HT1080 (cell line): ENCODE measurements at regions not wholly inside any gene's neighbourhood (a gene's known extent, or its start where the extent isn't known, plus 50 kb on each side); places are given as distances from the start of the nearest gene placed in this dataset.
"Not testable (repeated sequence)": the region's sequence is repeated elsewhere in the genome, so short reads cannot be mapped to it uniquely, and the experiment has no call there.

Experiments used
- DNase-seq: peaks from one replicate; pipeline ENCODE4 v3.0.0-alpha.2; 2015; ENCODE audit warnings: low read depth

DNA sequence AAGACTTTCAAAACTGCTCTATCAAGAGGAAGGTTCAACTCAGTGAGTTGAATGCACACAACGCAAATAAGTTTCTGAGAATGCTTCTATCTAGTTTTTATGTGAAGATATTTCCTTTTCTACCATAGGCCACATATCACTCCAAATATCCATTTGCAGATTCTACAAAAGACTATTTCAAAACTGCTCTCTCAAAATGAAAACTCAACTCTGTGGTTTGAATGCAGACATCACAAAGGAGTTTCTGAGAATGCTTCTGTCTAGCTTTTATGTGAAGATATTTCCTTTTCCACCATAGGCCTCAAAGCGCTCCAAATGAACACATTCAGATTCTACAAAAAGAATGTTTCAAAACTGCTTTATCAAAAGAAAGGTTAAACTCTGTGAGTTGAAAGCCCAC, 1093.1 kb upstream of the DEFB115 start:
- DNase-seq: not testable (repeated sequence)

DNA sequence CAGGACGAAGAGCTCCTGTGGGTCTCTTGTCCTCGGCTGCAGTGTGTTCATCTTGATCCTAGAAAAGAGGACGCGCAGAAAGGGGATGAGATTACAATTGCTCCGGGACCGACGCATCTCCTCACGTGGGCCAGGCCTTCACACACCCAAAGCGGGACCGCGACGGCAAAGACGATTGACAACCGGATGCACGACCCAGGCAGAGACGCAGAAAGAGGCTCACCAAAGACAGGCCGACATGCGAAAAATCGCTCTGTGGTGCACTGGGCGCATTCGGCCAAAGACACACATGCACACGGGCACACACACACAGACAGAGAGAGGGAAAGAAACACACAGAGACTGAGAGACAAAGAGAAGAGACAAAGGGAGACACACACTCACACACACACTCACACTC, 1089.9 kb upstream of the DEFB115 start:
- DNase-seq: no peak

DNA sequence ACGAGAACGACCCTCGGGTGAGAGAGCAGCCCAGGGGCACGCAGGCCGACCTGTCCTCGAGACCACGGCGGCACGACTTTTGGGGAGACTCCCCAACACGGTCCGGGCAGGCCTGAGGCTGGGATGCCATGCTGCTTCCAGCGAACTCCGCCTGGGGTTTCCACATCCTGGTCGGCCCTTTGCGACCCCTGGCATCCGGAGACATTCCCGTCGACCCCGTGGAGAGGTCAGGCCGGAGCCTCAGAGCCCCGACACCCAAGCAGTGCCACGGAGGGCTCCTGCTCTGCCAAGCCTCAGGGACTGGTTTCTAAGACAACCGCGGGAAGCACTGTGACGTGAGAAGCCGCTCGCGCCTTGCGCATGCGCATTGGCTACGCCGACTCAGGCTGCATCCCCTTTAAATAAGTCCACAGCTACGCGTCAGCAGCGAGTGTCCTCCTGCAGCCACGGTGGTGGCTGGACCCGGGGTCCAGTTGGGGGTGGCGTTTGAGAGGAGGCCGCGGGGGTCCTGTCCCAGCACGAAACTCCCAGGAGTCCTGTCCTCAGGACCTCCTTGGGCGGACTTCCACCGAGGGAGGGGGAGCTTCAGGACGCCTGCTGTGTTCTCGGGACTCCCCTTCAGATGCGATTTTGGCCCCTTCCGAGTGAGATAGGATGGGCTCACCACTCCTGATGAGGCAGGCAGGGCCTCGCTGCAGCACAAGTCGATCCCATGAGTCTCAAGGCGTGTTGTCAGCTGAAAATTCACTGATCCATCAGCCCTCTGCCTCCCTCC, 1089.3 kb upstream of the DEFB115 start:
- DNase-seq: peak; percentile 51

DNA sequence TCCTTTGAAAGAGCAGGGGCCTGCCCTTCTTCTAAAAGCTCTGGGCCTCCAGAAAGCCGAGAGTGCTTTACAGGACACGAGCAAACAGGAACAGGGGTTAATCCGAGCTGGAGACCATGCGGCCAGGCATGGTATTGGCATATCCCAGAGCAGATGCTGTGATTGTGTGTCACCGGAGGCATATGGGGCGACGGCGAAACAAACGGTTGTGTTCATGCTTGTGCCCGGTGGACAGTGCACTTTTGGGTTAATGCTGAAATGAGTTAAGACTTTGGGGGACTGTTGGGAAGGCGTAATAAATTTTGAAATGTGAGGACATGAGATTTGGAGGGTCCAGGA, 1088.7 kb upstream of the DEFB115 start:
- no peak for DNase-seq

DNA sequence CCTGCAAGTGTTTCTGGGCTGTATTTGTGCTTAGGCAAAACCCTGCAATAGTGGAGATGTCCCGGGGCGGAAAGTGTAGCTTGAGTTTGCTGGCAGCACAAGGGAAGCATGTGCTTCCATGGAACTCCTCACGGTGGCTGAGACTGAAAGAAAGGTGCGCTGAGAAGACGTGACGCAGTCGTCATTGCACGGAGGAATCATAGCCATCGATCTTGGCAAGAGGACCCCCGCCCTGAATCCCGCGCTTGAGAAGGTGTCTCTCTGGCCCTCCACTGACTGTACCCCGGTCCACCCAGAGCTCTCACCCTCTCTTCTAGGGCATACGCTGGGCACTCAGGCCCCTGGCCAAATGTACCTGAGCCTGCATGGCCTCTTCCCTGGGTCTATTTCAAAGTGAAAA, 1081.8 kb upstream of the DEFB115 start:
- DNase-seq: no peak

DNA sequence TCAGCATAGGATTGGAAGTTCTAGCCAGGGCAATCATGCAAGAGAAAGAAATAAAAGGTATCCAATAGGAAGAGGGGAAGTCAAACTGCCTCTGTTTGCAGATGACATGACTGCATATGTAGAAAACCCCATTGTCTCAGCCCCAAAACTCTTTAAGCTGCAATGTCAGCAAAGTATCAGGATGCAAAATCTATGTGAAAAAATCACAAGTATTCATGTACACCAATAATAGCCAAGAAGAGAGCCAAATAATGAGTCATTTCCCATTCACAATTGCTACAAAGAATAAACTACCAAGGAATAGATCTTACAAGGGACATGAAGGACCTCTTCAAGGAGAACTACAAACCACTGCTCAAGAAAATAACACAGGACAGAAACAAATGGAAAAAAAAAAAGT, 1074.3 kb upstream of the DEFB115 start:
- not testable (repeated sequence) for DNase-seq

DNA sequence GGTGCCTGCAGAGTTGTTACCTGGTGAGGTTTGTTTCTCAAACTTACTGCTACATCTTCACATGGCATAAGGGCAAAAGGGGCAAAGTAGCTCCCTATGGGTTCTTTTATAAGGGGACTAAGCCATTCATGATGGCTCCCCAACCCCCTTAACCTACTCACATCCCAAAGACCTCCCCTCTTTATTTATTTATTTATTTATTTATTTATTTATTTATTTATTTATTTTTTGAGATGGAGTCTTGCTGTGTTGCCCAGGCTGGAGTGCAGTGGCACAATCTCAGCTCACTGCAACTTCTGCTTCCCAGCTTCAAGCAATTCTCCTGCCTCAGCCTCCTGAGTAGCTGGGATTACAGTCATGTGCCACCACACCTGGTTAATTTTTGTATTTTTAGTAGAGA, 1065.7 kb upstream of the DEFB115 start:
- DNase-seq: not testable (repeated sequence)

DNA sequence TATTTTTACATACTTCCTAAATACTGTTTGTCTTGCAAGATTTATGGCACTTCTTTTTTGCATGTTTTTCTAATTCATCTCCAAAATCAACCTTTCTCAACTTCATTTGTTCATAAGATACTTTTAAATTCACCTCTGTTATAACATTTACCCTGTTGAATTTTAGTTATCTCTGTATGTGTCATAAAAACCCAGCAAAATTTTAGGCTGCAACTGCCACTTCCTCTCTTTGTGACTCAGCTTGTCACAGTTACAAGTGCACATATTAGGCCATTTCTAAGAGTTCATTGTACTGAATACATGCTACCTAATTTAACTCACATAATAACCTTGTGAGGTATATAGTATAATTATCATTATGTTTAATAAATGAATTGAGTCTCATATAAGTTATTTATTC, 1023.0 kb upstream of the DEFB115 start:
- DNase-seq: not testable (repeated sequence)

DNA sequence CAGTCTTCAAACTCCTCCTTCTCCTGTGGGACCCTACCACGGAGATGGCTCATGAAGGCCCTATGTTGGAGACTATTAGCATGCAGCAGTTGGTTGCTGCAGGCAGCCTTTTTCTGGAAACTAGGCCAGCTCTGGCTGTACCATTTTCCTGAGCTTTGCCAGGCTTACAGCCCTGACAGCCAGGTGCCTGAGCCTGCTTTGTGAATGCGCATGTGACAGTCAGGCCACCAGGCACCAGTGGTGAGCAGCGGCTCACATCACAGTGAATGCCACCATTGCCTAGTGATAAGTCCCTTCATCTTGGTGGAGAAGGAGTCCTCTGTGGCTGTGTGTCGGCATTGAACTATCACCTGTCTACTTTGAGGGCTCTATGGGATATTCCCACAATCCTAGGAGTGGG, 982.4 kb upstream of the DEFB115 start:
- not testable (repeated sequence) for DNase-seq

DNA sequence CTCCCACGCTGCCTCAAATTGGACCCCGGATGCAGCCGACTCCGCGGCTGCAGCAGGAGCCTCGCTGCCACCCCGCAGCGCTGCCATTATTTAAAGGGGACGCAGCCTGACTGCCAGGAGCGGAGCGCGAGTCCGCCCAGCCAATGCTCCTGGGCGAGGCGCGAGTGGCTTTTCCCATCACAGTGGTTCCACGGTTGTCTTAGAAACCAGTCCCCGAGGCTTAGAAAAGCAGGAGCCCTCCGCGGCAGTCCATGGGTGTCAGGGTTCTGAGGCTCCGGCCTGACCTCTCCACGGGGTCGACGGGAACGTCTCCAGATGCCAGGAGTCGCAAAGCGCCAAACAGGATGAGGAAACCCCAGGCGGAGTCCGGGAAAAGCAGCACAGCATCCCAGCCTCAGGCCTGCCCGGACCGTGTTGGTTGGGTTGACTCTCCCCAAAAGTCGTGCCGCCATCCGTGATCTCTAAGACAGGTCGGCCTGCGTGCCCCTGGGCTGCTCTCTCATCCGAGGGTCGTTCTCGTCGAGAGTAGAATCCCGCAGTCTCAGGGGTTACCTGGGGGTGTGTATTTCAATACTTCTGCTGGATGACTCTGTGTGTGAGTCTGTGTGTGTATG, 975.8 kb upstream of the DEFB115 start:
- no peak for DNase-seq

DNA sequence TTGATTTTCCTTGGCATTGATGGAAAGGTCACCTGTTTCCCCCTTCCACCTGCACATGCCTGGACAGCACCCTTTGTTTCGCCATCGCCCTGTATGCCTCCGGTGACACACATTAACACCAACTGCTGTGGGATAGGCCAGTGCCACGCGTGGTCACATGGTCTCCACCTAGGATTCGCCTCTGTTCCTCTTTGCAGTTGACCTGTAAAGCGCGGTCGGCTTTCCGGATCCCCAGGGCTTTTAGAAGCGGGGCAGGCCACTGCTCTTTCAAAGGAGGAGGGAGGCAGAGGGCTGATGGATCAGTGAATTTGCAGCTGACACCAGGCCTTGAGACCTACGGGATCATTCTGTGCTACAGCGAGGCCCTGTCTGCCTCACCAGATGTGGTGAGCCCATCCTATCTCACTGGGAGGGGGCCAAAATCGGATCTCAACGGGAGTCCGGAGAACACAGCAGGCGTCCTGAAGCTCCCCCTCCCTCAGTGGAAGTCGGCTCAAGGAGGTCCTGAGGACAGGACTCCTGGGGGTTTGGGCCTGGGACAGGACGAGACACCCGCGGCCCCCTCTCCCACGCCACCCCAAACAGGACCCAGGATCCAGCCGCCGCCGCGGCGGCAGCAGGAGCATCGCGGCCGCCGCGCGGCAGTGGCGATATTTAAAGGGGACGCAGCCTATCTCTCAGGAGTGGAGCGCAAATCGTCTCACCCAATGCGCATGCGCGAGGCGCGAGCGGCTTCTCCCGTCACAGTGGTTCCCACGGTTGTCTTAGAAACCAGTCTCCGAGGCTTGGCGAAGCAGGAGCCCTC, 973.8 kb upstream of the DEFB115 start:
- DNase-seq: peak; percentile 29

DNA sequence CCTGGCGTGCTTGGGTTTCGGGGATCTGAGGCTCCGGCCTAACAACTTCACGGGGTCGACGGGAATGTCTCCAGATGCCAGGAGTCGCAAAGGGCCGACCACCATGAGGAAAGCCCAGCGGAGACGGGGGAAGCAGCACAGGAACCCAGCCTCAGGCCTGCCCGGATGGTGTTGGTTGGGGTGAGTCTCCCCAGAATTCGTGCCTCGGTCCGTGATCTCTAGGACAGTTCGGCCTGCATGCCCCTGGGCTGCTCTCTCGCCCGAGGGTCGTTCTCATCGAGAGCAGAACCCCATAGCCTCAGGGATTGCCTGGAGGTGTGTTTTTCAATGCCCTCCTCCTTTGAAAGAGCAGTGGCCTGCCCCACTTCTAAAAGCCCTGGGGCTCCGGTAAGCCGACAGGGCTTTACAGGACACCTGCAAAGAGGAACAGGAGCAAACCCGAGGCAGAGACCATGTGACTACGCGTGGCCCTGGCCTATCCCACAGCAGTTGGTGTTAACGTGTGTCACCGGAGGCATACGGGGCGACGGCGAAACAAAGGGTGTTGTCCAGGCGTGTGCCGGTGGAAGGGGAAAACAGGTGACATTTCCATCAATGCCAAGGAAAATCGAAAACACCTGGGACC, 973.1 kb upstream of the DEFB115 start:
- DNase-seq: no peak

DNA sequence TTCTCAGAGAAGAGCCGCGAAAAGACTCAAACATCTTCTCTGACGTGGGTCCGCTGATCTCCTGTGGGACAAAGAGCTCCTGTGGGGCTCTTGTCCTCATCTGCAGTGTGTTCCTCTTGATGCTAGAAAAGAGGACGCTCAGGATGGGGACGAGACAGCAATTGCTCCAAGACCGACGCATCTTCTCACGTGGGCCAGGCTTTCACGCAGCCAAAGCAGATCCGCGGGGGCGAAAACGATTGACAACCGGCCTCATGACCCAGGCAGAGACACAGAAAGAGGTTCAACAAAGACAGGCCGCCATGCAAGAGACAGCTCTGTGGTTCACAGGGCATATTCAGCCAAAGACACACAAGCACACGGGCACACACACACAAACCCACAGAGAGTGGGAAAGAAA, 971.8 kb upstream of the DEFB115 start:
- DNase-seq: no peak

DNA sequence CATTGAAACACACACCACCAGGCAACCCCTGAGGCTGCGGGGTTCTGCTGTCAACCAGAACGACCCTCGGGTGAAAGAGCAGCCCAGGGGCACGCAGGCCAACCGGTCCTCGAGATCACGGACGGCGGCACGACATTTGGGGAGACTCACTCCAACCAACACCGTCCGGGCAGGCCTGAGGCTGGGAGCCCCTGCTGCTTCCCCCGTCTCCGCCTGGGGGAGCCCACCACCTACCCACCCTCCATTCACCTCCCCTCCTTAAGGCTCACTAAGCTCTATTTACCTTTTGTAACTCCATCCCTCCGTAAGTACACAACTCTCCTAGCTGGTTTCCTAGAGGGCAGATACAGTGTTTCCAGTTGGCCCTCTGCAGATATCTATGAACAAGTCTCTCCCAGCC, 971.3 kb upstream of the DEFB115 start:
- DNase-seq: no peak

DNA sequence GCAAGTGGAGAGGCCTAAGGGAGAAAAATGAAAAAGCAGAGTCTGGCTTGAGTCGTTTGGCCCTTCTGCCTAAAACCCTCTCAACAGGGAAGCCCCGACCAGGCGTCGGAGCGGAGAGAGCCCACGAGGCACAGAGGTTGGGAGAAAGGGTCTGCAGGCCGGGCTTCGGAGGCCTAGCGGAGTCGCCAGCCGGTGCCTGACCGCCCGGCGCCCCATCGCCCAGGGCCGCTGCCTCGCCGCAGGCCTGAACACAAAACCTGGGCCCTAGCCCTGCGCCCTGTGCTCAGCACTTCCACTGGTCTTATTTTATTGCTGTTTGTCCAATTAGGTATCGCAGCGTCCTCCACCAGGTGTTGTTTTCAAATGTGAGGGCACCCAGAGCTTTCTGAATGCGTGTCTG, 970.0 kb upstream of the DEFB115 start:
- not testable (repeated sequence) for DNase-seq

DNA sequence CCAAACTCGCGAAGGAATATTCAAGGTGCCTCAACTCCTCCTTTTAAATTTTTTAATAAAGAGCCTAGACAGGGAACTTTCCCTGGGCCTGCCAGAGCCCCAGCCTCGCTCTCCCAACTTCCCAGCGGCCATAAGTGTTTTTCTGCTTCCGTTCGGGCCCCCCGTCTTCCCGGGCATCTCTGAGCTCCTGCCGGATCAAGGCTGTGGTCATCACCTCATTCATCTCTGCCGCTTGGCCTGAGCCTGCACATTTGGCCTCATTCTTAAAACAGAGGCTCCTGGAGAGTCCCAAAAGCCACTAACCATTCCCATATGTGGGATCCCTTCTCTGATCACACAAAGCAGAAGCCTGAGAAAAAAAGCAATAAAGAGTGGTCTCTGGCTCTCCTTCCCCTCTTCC, 969.1 kb upstream of the DEFB115 start:
- no peak for DNase-seq

DNA sequence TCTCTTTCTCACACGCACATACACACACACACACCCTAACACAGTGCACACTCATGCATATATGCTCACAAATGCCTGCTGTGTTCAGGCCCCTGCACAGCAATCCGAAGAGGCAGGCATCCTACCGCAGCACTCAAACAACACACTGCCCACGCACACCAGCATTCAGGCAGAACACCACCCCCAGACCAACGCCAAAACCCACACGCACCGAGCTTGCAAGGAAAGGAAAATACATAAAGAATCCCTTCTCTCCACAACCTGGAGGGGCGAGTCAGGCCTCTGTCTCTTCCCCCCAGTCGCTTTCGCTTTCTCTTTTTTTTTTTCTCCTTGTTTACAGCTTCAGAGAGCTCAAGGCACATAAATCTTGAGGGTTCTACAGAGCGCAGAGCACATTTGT, 968.4 kb upstream of the DEFB115 start:
- not testable (repeated sequence) for DNase-seq

DNA sequence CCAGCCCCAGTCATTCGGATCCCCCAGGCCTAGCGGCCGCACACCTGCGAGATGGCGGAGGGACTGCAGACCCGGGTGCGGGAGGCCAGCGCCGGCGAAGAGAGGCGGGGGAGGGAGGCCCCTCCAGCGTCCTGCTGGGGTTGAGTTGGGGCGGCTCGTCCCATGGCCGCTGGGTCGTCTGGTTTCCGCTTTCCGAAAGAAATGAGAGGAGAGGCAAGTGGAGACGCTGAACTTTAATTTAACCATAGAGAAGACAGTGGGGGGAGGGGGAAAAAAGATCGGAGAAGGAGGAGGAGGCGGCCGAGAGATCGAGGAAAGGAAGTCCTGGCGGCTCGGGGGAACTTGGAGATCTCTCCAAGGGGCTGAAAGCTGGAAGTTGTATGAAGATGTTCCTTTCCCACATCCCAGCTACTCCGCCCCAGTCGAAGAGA, 967.7 kb upstream of the DEFB115 start:
- not testable (repeated sequence) for DNase-seq

DNA sequence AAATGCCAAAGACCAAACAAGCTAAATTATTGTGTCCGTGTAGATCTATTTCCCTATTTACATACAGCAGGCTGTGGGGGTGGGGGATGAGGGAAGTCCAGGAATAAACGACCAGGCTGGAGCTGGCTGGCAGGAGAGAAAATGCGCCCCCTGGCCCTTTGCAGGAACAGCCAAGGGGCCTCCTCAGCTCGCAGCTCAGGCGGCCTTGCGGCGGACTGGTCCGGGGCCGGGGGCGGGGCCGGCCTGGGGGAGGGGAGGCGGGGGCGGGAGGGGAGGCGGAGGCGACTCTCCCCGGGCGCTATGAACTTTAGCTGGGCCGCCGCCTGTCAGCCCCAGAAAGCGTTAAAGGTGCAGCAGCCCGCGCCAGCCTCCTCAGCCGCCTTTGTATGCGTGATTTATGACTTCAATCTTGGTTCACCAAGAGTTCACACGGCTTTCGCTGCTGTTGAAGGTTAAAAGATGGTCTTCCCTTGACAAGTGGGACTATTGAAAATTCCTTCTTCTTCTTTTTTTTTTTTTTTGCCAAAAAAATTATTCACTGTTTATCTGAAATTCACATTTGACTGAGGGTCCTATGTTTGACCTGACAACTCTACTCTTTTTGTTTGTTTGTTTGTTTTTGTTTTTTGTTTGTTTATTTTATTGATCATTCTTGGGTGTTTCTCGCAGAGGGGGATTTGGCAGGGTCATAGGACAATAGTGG, 967.0 kb upstream of the DEFB115 start:
- DNase-seq: not testable (repeated sequence)

DNA sequence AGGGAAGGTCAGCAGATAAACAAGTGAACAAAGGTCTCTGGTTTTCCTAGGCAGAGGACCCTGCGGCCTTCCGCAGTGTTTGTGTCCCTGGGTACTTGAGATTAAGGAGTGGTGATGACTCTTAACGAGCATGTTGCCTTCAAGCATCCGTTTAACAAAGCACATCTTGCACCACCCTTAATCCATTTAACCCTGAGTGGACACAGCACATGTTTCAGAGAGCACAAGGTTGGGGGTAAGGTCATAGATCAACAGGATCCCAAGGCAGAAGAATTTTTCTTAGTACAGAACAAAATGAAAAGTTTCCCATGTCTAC, 966.4 kb upstream of the DEFB115 start:
- not testable (repeated sequence) for DNase-seq

DNA sequence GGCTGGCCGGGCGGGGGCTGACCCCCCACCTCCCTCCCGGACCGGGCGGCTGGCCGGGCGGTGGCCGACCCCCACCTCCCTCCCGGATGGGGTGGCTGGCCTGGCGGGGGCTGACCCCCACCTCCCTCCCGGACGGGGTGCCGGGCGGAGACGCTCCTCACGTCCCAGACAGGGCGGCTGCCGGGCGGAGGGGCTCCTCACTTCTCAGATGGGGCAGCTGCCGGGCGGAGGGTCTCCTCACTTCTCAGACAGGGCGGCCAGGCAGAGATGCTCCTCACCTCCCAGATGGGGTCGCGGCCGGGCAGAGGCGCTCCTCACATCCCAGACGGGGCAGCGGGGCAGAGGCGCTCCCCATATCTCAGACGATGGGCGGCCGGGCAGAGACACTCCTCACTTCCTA, 965.8 kb upstream of the DEFB115 start:
- DNase-seq: not testable (repeated sequence)
